Epithelial cell of esophagus (primary cell): ENCODE measurements at regions not wholly inside any gene's neighbourhood (a gene's known extent, or its start where the extent isn't known, plus 50 kb on each side); places are given as distances from the start of the nearest gene placed in this dataset.
A peak's percentile ranks its signal among the peaks of the same experiment; 100 is the strongest.

ENCODE experiments used
- DNase-seq: peaks from one replicate; pipeline ENCODE4 v3.0.0; 2010; ENCODE audit warnings: low read depth
- H3K4me3 ChIP-seq: 2 replicates; pipeline ENCODE4 v1.5.1; 2011; ENCODE audit warnings: mild to moderate bottlenecking, low read length, control low read depth
- CTCF ChIP-seq: IDR thresholded peaks from 2 replicates; pipeline ENCODE4 v1.5.1; 2011; ENCODE audit warnings: low read depth, mild to moderate bottlenecking, low read length, control low read depth, inconsistent platforms; ENCODE audit not compliant: insufficient read depth; ENCODE audit errors: missing control alignments

GRCh38 chr11:127105593-127106541 lies 105.3 kb upstream of the KIRREL3 start:
- H3K4me3 ChIP-seq: no peak overlapping the region
- TF ChIP-seq CTCF: no peak
- peak; percentile 4 for DNase-seq

- TF ChIP-seq CTCF: no peak
- no peak for DNase-seq
- no peak overlapping the region for H3K4me3 ChIP-seq
Observed at GRCh38 chr11:127103586-127104388, 103.2 kb upstream of the KIRREL3 start.

- DNase-seq: no peak
- no peak for TF ChIP-seq CTCF
- no peak overlapping the region for H3K4me3 ChIP-seq
Observed at GRCh38 chr11:127098684-127099083, 98.1 kb upstream of the KIRREL3 start.

- TF ChIP-seq CTCF: no peak
- DNase-seq: no peak
- no peak overlapping the region for H3K4me3 ChIP-seq
Observed at GRCh38 chr11:127080735-127081134, 80.2 kb upstream of the KIRREL3 start.

- no peak overlapping the region for H3K4me3 ChIP-seq
- no peak for DNase-seq
- TF ChIP-seq CTCF: no peak
Observed at GRCh38 chr11:127075758-127076157, 75.2 kb upstream of the KIRREL3 start.

GRCh38 chr11:127074151-127074761 lies 73.7 kb upstream of the KIRREL3 start:
- peak; percentile 11 for DNase-seq
- peak; percentile 10 for TF ChIP-seq CTCF
- H3K4me3 ChIP-seq: no peak overlapping the region
